Esophagus muscularis mucosa (tissue), 4 donors: ENCODE measurements at regions not wholly inside any gene's neighbourhood (a gene's known extent, or its start where the extent isn't known, plus 50 kb on each side); places are given as distances from the start of the nearest gene placed in this dataset.

Source experiments
- DNase-seq: peaks from one replicate; pipeline ENCODE4 v3.0.0-alpha.2; 2017; ENCODE audit errors: extremely low spot score
- H3K27ac ChIP-seq, 4 donors: fragments of 200-600 bp; sonication (generic); replicated peaks in 1 of 4; 1 replicate in 3 of 4; 2 replicates in 1 of 4; pipeline ENCODE4 v1.5.1; 2016 to 2019; ENCODE audit warnings: mild to moderate bottlenecking in 1 of 4
- H3K27me3 ChIP-seq, 4 donors: fragments of 200-600 bp; sonication (generic); one replicate each; pipeline versions ENCODE4 v1.5.1 to v1.6.0; 2016 to 2019
- H3K36me3 ChIP-seq, 4 donors: fragments of 200-600 bp; sonication (generic); one replicate each; pipeline ENCODE4 v1.5.1; 2016 to 2019
- H3K4me1 ChIP-seq, 4 donors: fragments of 200-600 bp; sonication (generic); one replicate each; pipeline ENCODE4 v1.5.1; 2016 to 2019
- H3K4me3 ChIP-seq, 4 donors: fragments of 200-600 bp; sonication (generic); 1 replicate in 2 of 4; 2 replicates in 2 of 4; pipeline ENCODE4 v1.5.1; 2016 to 2019; ENCODE audit warnings: mild to moderate bottlenecking in 4 of 4, moderate library complexity in 1 of 4
- H3K9me3 ChIP-seq, 4 donors: fragments of 200-600 bp; sonication (generic); 1 replicate in 3 of 4; 2 replicates in 1 of 4; pipeline ENCODE4 v1.5.1; 2016 to 2019
- CTCF ChIP-seq, 3 experiments: fragments of 200-600 bp in 2 of 3; fragments of 450-650 bp in 1 of 3; sonication (generic) in 2 of 3; IDR thresholded peaks; one replicate each; pipeline ENCODE4 v1.5.1; 2017 to 2019; ENCODE audit warnings: antibody characterized with exemption in 3 of 3, mild to moderate bottlenecking in 2 of 3, moderate library complexity in 1 of 3
- EP300 ChIP-seq: sonication (generic); formaldehyde crosslinking; IDR thresholded peaks from one replicate; pipeline ENCODE4 v1.6.1; 2017; ENCODE audit warnings: antibody characterized with exemption
- POLR2A ChIP-seq: fragments of 450-650 bp; IDR thresholded peaks from one replicate; pipeline ENCODE4 v1.6.1; 2017; ENCODE audit warnings: antibody characterized with exemption, moderate library complexity, mild to moderate bottlenecking, low read depth
- POLR2AphosphoS5 ChIP-seq, 2 donors: sonication (generic); formaldehyde crosslinking; IDR thresholded peaks; one replicate each; pipeline ENCODE4 v1.6.1; 2017; ENCODE audit warnings: antibody characterized with exemption in 2 of 2
- WGBS: methylation state at CpG from one replicate; pipeline ENCODE4 v1.1.5; 2018; 5-methylcytosine and 5-hydroxymethylcytosine counted together
- intact Hi-C: fragments of 100-400 bp; cut with DNase I; formaldehyde crosslinking; loops from one replicate; pipeline ENCODE4 v1.15.1; 2023

- DNase-seq = no peak
- H3K27me3 ChIP-seq = no peaks in the 10 kb centered on the region
- H3K27ac ChIP-seq = peak overlapping the region in 2 of 4 donors; percentile 15 to 16
- H3K4me3 ChIP-seq = no peak overlapping the region
- no peaks in the 10 kb centered on the region for H3K36me3 ChIP-seq
- no peaks in the 10 kb centered on the region for H3K9me3 ChIP-seq
- intact Hi-C loops = no loop called here
- H3K4me1 ChIP-seq = no peaks in the 10 kb centered on the region
- TF ChIP-seq POLR2AphosphoS5 (IDR thresholded peaks at IDR 0.05) (no peak), POLR2A (no peak), CTCF (IDR thresholded peaks at IDR 0.05) (no peak), EP300 (no peak)
- 71% methylated on average over 5 of the region's 5 CpGs for WGBS
Observed at GRCh38 chr5:102617191-102618187, 118.7 kb upstream of the SLCO6A1 start.

GRCh38 chr5:102622262-102622661 is 123.5 kb upstream of the SLCO6A1 start:
- Histone ChIP-seq H3K27ac (no peak overlapping the region), H3K4me1 (peaks cover 0 to 9% (median 3%) of the 10 kb centered on the region in 4 donors)

GRCh38 chr5:102623329-102624065 is 124.7 kb upstream of the SLCO6A1 start:
- H3K27ac ChIP-seq = no peak overlapping the region
- no peak for TF ChIP-seq POLR2A
- TF ChIP-seq EP300 = no peak
- no peak for TF ChIP-seq CTCF (IDR thresholded peaks at IDR 0.05)
- TF ChIP-seq POLR2AphosphoS5 (IDR thresholded peaks at IDR 0.05) = no peak
- no peaks in the 10 kb centered on the region for H3K9me3 ChIP-seq
- no peak for DNase-seq
- no peaks in the 10 kb centered on the region for H3K27me3 ChIP-seq
- peaks cover 0 to 9% (median 3%) of the 10 kb centered on the region in 4 donors for H3K4me1 ChIP-seq
- no peak overlapping the region for H3K4me3 ChIP-seq
- intact Hi-C loops = no loop called here
- 79% methylated on average over 4 of the region's 4 CpGs for WGBS
- H3K36me3 ChIP-seq = no peaks in the 10 kb centered on the region

More at GRCh38 chr5:102622262-102622661, 123.5 kb upstream of the SLCO6A1 start:
- H3K4me3 ChIP-seq = no peak overlapping the region
- no peak for DNase-seq
- TF ChIP-seq POLR2AphosphoS5 (IDR thresholded peaks at IDR 0.05) (no peak), POLR2A (no peak), EP300 (no peak), CTCF (IDR thresholded peaks at IDR 0.05) (no peak)
- no peaks in the 10 kb centered on the region for H3K9me3 ChIP-seq
- H3K27me3 ChIP-seq = no peaks in the 10 kb centered on the region
- WGBS = 62% methylated on average over 3 of the region's 3 CpGs
- intact Hi-C loops = no loop called here
- no peaks in the 10 kb centered on the region for H3K36me3 ChIP-seq

GRCh38 chr5:102624405-102624804 is 125.6 kb upstream of the SLCO6A1 start:
- no peak overlapping the region for H3K27ac ChIP-seq
- 77% methylated on average over 6 of the region's 6 CpGs for WGBS
- H3K4me1 ChIP-seq = peaks cover 0 to 9% (median 3%) of the 10 kb centered on the region in 4 donors

More at GRCh38 chr5:102624405-102624804, 125.6 kb upstream of the SLCO6A1 start:
- Histone ChIP-seq H3K36me3 (no peaks in the 10 kb centered on the region), H3K27me3 (no peaks in the 10 kb centered on the region), H3K4me3 (no peak overlapping the region), H3K9me3 (no peaks in the 10 kb centered on the region)
- intact Hi-C loops = no loop called here
- DNase-seq = no peak
- TF ChIP-seq POLR2A (no peak), EP300 (no peak), POLR2AphosphoS5 (IDR thresholded peaks at IDR 0.05) (no peak), CTCF (IDR thresholded peaks at IDR 0.05) (no peak)
